ENCODE measurements at regions not wholly inside any gene's neighbourhood (a gene's known extent, or its start where the extent isn't known, plus 50 kb on each side); places are given as distances from the start of the nearest gene placed in this dataset.

GRCh38 chr5:133750856-133751255 is 138.5 kb upstream of the FSTL4 start:
- peaks cover 36% of the 10 kb centered on the region for H3K27me3 Mint-ChIP-seq
- no peaks in the 10 kb centered on the region for H3K36me3 Mint-ChIP-seq (ENCODE audit: low read depth)
- H3K9me3 ChIP-seq (ENCODE audit: control insufficient read depth, low read length, poor library complexity, severe bottlenecking) = no peaks in the 10 kb centered on the region
- H3K4me1 Mint-ChIP-seq = peaks cover 2% of the 10 kb centered on the region
- H3K4me3 Mint-ChIP-seq = no peak overlapping the region
- ATAC-seq (no peak), DNase-seq (no peak)
- H3K27ac Mint-ChIP-seq = no peak overlapping the region

DNA sequence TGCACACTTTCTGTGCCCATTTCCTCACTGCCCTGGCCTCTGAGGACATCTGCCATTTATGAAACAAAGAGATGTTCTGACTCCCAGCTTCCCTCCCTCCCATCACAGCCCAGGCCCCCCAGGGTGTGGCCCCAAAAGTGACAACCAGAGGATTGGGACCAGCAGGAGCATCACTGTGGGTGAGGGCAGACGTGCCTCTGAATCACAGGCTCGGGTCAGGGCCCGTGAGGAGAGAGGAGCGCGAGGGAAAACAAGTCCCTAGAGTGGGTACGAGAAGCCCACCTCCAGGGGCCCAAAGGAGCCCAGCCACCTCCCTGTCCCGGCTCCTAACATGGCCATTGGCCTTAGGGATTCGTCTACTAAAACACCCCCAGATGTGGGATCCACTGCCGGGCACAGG is 138.0 kb upstream of the FSTL4 start:
- Mint-ChIP-seq H3K4me1 (peaks cover 2% of the 10 kb centered on the region), H3K27me3 (peaks cover 31% of the 10 kb centered on the region), H3K27ac (no peak overlapping the region), H3K4me3 (no peak overlapping the region), H3K36me3 (ENCODE audit: low read depth) (no peaks in the 10 kb centered on the region)
- ATAC-seq (no peak), DNase-seq (no peak)
- H3K9me3 ChIP-seq (ENCODE audit: control insufficient read depth, low read length, poor library complexity, severe bottlenecking) = no peaks in the 10 kb centered on the region

DNA sequence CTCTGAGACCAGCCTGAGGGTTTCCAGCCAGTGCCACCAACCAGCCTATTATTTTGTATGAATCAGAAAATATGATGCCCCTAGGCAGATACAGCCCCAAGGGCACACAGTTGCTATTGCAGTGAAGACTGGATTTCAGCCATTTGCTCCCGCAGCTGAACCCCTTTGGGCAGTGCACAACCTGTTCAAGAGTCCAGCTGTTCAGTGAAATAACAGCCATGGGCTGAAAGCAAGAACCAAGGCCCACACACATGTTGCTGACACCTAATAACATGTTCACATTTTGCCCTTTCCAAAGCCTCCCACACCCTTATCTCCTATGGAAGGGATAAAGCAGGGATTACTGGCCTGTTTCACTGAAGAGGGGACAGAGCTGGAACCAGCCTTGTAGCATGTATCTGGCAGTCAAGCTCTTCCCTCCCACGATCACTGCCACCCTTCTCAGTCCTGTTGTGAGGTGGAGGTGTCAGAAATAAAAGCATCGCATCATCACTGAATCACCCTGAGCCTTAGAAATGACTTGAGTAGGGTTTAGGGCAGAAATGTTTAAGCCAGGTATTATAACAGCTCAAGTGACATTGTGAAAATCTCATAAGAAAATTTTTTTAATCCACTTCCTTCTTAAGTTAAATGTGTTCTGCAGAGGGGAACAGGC is 137.1 kb upstream of the FSTL4 start:
- ATAC-seq (no peak), DNase-seq (no peak)
- Mint-ChIP-seq H3K27ac (no peak overlapping the region), H3K4me3 (no peak overlapping the region), H3K27me3 (peaks cover 27% of the 10 kb centered on the region), H3K36me3 (ENCODE audit: low read depth) (no peaks in the 10 kb centered on the region), H3K4me1 (no peaks in the 10 kb centered on the region)
- H3K9me3 ChIP-seq (ENCODE audit: control insufficient read depth, low read length, poor library complexity, severe bottlenecking) = no peaks in the 10 kb centered on the region

DNA sequence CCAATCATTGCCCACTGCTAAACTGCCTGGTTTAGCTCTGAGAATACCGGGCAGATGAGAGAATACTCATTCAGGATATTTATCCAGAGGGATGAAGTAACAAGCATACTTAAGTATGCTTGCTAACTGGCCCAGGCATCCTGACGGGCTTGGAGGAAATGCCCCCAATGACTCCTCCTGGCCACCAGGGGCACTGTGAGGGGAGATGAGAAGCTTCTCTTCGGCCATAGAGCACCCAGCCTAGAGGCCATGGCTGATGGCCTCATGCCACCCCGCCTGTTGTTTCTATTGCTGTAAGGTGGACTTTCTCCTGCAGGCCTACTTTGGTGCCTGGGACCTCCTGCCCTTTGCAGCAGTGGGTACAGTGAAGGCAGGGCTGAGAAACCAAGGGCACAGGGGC is 134.5 kb upstream of the FSTL4 start:
- H3K9me3 ChIP-seq (ENCODE audit: control insufficient read depth, low read length, poor library complexity, severe bottlenecking) = no peaks in the 10 kb centered on the region
- H3K27ac Mint-ChIP-seq = no peak overlapping the region
- peaks cover 51% of the 10 kb centered on the region for H3K27me3 Mint-ChIP-seq
- no peak overlapping the region for H3K4me3 Mint-ChIP-seq
- H3K36me3 Mint-ChIP-seq (ENCODE audit: low read depth) = no peaks in the 10 kb centered on the region
- DNase-seq (no peak), ATAC-seq (no peak)
- H3K4me1 Mint-ChIP-seq = no peaks in the 10 kb centered on the region

DNA sequence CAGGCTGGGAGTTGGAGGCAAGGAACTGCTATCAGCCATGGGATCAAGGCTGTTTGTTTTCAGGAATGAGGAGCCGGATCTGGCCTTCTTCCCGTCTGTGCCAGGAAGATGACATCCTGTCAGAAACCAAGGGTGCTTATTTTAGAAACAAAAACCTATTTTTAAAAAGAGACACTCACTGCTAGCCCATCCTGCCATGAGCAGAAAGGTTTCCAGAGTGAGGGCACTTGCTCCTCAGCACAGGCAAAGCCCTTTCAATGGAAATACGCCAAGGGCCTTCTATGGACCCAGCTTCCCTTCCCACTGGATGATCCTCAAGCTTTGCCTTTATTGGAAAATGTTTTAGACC is 132.6 kb upstream of the FSTL4 start:
- peaks cover 57% of the 10 kb centered on the region for H3K27me3 Mint-ChIP-seq
- no peaks in the 10 kb centered on the region for H3K36me3 Mint-ChIP-seq (ENCODE audit: low read depth)
- no peak for DNase-seq
- no peak overlapping the region for H3K4me3 Mint-ChIP-seq
- H3K4me1 Mint-ChIP-seq = no peaks in the 10 kb centered on the region
- H3K27ac Mint-ChIP-seq = no peak overlapping the region
- no peak for ATAC-seq
- H3K9me3 ChIP-seq (ENCODE audit: control insufficient read depth, low read length, poor library complexity, severe bottlenecking) = no peaks in the 10 kb centered on the region

DNA sequence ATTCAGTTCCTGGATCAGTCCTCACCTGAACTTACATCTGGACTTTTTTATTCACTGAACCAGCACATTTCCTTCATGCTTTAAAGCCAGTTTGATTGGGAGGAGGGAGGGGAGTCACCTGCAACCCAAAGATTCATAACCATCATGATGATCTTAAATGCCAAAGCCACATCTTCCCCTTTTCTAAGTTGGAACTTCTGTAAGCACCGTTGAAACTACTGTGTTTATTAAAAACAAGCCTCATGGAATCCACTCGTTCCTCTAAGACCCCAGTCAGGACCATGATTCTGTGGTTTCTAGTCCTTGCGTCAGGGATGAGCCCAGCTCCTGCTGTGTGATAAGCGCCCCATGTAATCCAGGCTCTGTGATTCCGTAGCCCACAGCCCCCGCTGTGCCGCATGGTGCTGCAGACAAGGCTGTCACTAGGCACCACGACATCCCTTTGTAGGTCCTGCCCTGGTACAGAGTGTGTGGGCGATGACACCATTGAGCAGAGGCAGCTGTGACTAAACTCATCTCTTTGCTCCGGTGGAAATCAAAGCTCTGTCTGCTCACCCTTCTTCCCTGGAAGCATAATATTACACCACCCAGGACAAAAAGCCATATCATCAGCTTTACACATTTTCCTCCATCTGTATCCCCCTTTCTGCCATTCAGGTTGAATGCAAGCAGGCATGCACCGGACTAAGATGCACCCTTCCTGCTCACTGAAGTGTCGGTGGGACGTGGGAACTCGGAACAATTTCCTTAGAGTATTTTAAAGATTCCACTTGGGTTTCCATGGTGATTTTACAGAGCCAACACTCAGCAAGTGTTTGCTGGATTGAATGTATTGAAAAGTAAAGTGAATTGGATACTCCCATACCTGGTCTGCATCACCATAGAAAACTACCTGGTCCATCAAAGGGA is 132.0 kb upstream of the FSTL4 start:
- H3K4me3 Mint-ChIP-seq = no peak overlapping the region
- H3K4me1 Mint-ChIP-seq = no peaks in the 10 kb centered on the region
- no peak for DNase-seq
- H3K36me3 Mint-ChIP-seq (ENCODE audit: low read depth) = no peaks in the 10 kb centered on the region
- ATAC-seq = no peak
- H3K9me3 ChIP-seq (ENCODE audit: control insufficient read depth, low read length, poor library complexity, severe bottlenecking) = no peaks in the 10 kb centered on the region
- H3K27me3 Mint-ChIP-seq = peaks cover 60% of the 10 kb centered on the region
- no peak overlapping the region for H3K27ac Mint-ChIP-seq

DNA sequence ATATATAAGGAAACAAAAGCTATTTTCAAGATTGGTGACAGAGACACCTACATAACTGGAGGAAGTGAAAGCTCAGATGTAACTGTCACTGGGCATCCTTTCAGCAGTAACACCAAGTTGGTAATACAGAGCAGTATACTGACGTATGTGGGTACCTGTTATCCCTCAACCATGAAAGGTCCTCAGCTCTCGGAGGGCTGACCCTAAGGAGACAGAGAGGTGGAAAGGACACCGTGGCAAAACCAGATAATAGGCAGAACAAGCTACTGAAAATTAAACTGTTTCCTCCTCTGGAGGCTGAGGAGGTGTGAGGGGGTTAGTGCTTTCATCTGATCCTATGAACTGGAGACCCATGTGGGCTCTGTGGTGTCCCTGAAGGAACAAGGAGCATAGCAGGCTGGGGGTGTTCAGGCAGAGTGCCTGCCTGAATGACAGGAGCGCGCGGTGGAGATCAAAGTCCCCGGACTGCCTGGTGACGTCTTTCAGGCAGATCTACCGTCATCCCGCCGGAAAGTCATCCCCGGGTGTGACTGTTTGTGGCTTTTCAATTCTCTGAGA is 130.2 kb upstream of the FSTL4 start:
- Mint-ChIP-seq H3K4me3 (peak overlapping the region; percentile 19), H3K27ac (no peak overlapping the region), H3K36me3 (ENCODE audit: low read depth) (no peaks in the 10 kb centered on the region), H3K27me3 (peaks cover 63% of the 10 kb centered on the region), H3K4me1 (no peaks in the 10 kb centered on the region)
- H3K9me3 ChIP-seq (ENCODE audit: control insufficient read depth, low read length, poor library complexity, severe bottlenecking) = no peaks in the 10 kb centered on the region
- DNase-seq (no peak), ATAC-seq (no peak)

DNA sequence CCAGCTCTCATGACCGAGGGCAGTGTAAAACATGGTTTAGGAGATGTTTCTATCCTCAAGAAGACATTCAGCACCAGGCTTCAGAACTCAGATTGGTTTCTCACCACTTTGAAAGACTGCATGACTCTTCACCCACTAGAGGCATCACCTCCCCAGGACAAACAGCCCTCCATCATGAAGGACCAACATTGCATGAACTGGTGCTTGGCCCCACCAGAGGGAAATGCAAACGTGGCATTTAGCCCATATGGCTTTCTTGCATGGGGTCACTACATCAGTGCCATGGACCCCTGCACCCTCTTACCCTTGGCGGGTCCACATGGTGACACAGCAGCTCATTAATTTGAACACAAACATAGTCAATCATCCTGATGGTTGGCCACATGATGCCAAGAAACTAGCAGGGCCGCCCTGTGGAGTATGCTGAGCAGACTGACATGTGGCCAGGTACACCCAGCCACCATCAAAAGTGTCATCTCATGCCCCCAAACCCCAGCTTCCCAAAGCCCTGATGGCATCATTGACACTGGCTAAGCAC is 129.5 kb upstream of the FSTL4 start:
- ATAC-seq (no peak), DNase-seq (no peak)
- H3K27me3 Mint-ChIP-seq = peaks cover 63% of the 10 kb centered on the region
- no peaks in the 10 kb centered on the region for H3K36me3 Mint-ChIP-seq (ENCODE audit: low read depth)
- no peaks in the 10 kb centered on the region for H3K9me3 ChIP-seq (ENCODE audit: control insufficient read depth, low read length, poor library complexity, severe bottlenecking)
- no peak overlapping the region for H3K27ac Mint-ChIP-seq
- no peaks in the 10 kb centered on the region for H3K4me1 Mint-ChIP-seq
- H3K4me3 Mint-ChIP-seq = no peak overlapping the region

- no peak for DNase-seq
- no peaks in the 10 kb centered on the region for H3K9me3 ChIP-seq (ENCODE audit: control insufficient read depth, low read length, poor library complexity, severe bottlenecking)
- Mint-ChIP-seq H3K36me3 (ENCODE audit: low read depth) (no peaks in the 10 kb centered on the region), H3K4me3 (no peak overlapping the region), H3K27ac (no peak overlapping the region), H3K4me1 (no peaks in the 10 kb centered on the region), H3K27me3 (peaks cover 66% of the 10 kb centered on the region)
- no peak for ATAC-seq
Measured at GRCh38 chr5:133741396-133741795, 129.1 kb upstream of the FSTL4 start.

- H3K4me3 Mint-ChIP-seq = no peak overlapping the region
- H3K9me3 ChIP-seq (ENCODE audit: control insufficient read depth, low read length, poor library complexity, severe bottlenecking) = no peaks in the 10 kb centered on the region
- H3K27ac Mint-ChIP-seq = no peak overlapping the region
- DNase-seq = no peak
- no peaks in the 10 kb centered on the region for H3K4me1 Mint-ChIP-seq
- H3K36me3 Mint-ChIP-seq (ENCODE audit: low read depth) = no peaks in the 10 kb centered on the region
- H3K27me3 Mint-ChIP-seq = peaks cover 77% of the 10 kb centered on the region
- no peak for ATAC-seq
Measured at GRCh38 chr5:133739181-133739780, 126.9 kb upstream of the FSTL4 start.

GRCh38 chr5:133738271-133738670 is 125.9 kb upstream of the FSTL4 start:
- Mint-ChIP-seq H3K4me3 (no peak overlapping the region), H3K27me3 (peaks cover 67% of the 10 kb centered on the region), H3K4me1 (no peaks in the 10 kb centered on the region), H3K36me3 (ENCODE audit: low read depth) (no peaks in the 10 kb centered on the region), H3K27ac (no peak overlapping the region)
- ATAC-seq = no peak
- no peaks in the 10 kb centered on the region for H3K9me3 ChIP-seq (ENCODE audit: control insufficient read depth, low read length, poor library complexity, severe bottlenecking)
- no peak for DNase-seq

DNA sequence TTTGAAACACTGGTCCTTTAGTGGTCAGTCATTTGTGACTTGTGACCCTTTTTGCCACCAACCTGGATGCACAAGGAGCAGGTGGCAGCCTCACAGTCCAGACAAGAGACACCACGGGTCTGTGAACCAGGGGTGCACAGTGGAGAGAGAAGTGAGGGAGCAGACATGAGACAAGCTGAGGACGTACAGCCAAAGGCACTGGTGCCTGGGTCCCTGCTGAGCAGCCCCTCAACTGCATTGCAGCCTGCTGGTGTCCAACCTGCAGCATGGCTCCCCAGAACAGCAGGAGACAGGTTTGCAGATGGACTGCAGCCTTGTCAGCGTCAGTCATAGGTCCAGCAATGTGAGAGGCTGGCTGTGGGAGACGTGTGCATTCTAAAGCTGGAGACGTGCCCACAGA is 124.2 kb upstream of the FSTL4 start:
- H3K4me3 Mint-ChIP-seq = no peak overlapping the region
- H3K36me3 Mint-ChIP-seq (ENCODE audit: low read depth) = no peaks in the 10 kb centered on the region
- H3K4me1 Mint-ChIP-seq = no peaks in the 10 kb centered on the region
- no peaks in the 10 kb centered on the region for H3K9me3 ChIP-seq (ENCODE audit: control insufficient read depth, low read length, poor library complexity, severe bottlenecking)
- H3K27me3 Mint-ChIP-seq = peaks cover 62% of the 10 kb centered on the region
- DNase-seq = no peak
- no peak for ATAC-seq
- no peak overlapping the region for H3K27ac Mint-ChIP-seq

DNA sequence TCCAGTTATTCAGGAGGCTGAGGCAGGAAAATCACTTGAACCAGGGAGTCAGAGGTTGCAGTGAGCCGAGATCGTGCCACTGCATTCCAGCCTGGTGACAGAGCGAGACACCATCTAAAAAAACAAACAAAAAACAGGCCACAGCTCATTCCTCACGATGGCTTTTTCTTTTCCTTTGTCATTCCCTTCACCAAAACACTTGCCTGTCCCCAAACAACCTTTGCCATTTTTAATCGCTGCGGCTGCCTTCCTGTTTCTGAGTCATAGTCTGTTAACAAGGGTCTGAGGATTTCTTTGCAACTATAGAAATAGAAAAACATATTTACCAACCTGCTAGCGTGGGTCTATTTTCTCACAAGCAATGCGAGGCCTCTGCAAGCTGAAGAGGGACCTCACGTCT is 123.0 kb upstream of the FSTL4 start:
- Mint-ChIP-seq H3K4me1 (no peaks in the 10 kb centered on the region), H3K4me3 (no peak overlapping the region), H3K27me3 (peaks cover 51% of the 10 kb centered on the region), H3K27ac (no peak overlapping the region), H3K36me3 (ENCODE audit: low read depth) (no peaks in the 10 kb centered on the region)
- DNase-seq (no peak), ATAC-seq (no peak)
- no peaks in the 10 kb centered on the region for H3K9me3 ChIP-seq (ENCODE audit: control insufficient read depth, low read length, poor library complexity, severe bottlenecking)

Measured in T-helper 17 cell (primary cell).